ENCODE measurements at regions not wholly inside any gene's neighbourhood (a gene's known extent, or its start where the extent isn't known, plus 50 kb on each side); places are given as distances from the start of the nearest gene placed in this dataset.

DNA sequence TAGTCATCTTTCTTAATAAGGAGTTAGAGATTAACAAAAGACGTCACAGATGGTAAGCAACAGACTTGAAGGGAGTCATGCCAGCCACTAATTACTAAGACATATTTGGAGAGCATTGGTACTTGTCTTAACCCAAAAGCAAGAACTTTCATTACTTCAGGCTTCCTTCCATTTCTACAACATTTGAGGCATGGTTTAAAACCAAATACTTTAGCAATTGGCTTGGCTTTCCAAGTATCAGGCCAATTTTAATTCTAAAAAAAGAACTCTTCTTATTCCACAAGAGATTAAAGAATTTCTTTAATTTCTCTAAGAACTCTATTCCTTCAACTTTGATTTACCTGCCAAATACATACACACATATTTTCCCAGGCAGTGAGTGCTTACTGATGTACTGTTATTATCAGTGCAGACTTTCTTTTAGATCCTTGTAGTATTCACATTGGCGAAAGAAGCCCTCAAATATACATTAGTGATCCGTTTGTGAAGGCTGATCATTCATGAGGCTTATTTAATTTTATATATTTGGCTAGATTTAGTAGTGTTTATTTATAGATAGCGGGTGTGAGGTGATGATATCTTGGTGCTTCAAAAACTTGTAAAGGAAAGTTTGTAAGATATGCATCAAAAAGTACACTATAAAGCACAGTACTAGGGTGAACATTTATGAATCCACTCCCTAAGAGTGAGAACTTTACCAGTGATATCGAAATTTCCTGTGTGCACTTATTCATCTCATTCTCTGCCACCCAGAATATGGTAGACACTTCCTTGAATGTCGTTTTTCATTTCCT is 229.2 kb downstream of the MFSD1 start:
- ATAC-seq, result no peak
- no peak for DNase-seq
- intact Hi-C loops (cut with micrococcal nuclease), result no loop called here
- Histone ChIP-seq H3K27ac (ENCODE audit: low read length) (no peak overlapping the region), H3K4me1 (ENCODE audit: control insufficient read depth, insufficient read depth, low read length) (no peaks in the 10 kb centered on the region), H3K9me3 (ENCODE audit: control insufficient read depth, insufficient read depth, low read length) (peaks cover 4% of the 10 kb centered on the region), H3K36me3 (ENCODE audit: control insufficient read depth, insufficient read depth, low read length) (no peaks in the 10 kb centered on the region), H3K4me3 (ENCODE audit: low read length) (no peak overlapping the region), H3K27me3 (ENCODE audit: control insufficient read depth, insufficient read depth, low read length) (no peaks in the 10 kb centered on the region)
- no peak overlapping the region for H3K4me3 Mint-ChIP-seq
- TF ChIP-seq, protein P1, sequence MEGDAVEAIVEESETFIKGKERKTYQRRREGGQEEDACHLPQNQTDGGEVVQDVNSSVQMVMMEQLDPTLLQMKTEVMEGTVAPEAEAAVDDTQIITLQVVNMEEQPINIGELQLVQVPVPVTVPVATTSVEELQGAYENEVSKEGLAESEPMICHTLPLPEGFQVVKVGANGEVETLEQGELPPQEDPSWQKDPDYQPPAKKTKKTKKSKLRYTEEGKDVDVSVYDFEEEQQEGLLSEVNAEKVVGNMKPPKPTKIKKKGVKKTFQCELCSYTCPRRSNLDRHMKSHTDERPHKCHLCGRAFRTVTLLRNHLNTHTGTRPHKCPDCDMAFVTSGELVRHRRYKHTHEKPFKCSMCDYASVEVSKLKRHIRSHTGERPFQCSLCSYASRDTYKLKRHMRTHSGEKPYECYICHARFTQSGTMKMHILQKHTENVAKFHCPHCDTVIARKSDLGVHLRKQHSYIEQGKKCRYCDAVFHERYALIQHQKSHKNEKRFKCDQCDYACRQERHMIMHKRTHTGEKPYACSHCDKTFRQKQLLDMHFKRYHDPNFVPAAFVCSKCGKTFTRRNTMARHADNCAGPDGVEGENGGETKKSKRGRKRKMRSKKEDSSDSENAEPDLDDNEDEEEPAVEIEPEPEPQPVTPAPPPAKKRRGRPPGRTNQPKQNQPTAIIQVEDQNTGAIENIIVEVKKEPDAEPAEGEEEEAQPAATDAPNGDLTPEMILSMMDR (IDR thresholded peaks at IDR 0.05), result no peak
- WGBS (ENCODE audit: insufficient coverage), result 62% methylated on average over 1 of the region's 6 CpGs
- H3K27ac Mint-ChIP-seq, result no peak overlapping the region
- H3K9me3 Mint-ChIP-seq, result peaks cover 6 to 10% of the 10 kb centered on the region in 2 donors
- no peaks in the 10 kb centered on the region for H3K4me1 Mint-ChIP-seq
- no peaks in the 10 kb centered on the region for H3K36me3 Mint-ChIP-seq
- no peaks in the 10 kb centered on the region for H3K27me3 Mint-ChIP-seq (ENCODE audit: low read depth in 2 of 2)

DNA sequence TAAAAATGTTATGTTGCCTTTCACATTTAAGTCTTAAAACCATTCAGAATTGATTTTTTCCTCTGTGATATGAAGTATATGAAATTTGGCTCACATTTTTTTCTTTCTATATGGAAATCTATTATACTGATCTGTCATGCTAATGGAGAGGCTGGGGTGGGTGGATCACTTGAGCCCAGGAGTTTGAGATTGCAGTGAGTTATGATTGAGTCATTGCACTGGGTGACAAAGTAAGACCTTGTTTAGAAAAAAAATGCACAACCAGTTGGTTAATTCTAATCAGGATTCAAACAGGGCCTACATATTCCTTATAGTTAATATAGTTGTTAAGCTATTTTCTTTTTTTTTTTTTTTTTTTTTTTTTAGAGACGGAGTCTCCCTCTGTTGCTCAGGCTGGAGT is 230.5 kb downstream of the MFSD1 start:
- intact Hi-C loops (cut with micrococcal nuclease), result no loop called here
- no peak overlapping the region for H3K27ac ChIP-seq (ENCODE audit: low read length)
- WGBS (ENCODE audit: insufficient coverage), result no CpG with 5 or more reads among the region's 1 CpG
- no peak overlapping the region for H3K4me3 Mint-ChIP-seq
- no peaks in the 10 kb centered on the region for H3K9me3 ChIP-seq (ENCODE audit: control insufficient read depth, insufficient read depth, low read length)
- TF ChIP-seq, protein P1 (IDR thresholded peaks at IDR 0.05), result no peak
- no peaks in the 10 kb centered on the region for H3K36me3 ChIP-seq (ENCODE audit: control insufficient read depth, insufficient read depth, low read length)
- H3K27ac Mint-ChIP-seq, result no peak overlapping the region
- H3K27me3 ChIP-seq (ENCODE audit: control insufficient read depth, insufficient read depth, low read length), result no peaks in the 10 kb centered on the region
- H3K4me1 ChIP-seq (ENCODE audit: control insufficient read depth, insufficient read depth, low read length), result no peaks in the 10 kb centered on the region
- H3K9me3 Mint-ChIP-seq, result peaks cover 9 to 12% of the 10 kb centered on the region in 2 donors
- H3K27me3 Mint-ChIP-seq (ENCODE audit: low read depth in 2 of 2), result no peaks in the 10 kb centered on the region
- H3K4me3 ChIP-seq (ENCODE audit: low read length), result no peak overlapping the region
- H3K4me1 Mint-ChIP-seq, result no peaks in the 10 kb centered on the region
- ATAC-seq (no peak), DNase-seq (no peak)
- H3K36me3 Mint-ChIP-seq, result no peaks in the 10 kb centered on the region

DNA sequence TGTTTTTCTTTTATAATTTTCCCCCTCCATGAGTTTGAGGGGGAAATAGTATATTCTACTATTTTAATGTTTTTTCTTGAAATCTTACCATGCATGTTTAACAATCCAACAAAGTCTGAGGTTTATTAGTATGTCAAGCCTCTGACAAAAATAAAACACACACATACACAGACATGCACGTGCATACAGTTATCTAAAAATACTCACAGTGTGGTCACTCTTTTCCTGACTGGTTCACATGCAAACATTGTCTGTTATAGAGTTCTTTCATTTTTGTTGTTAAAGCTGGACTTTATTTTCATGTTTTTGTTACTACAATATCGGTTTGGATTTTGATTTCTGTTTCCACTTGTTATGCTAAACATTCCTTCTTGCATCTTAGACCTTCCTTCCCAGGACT is 236.6 kb downstream of the MFSD1 start:
- 19% methylated on average over 2 of the region's 2 CpGs for WGBS (ENCODE audit: insufficient coverage)
- ATAC-seq (no peak), DNase-seq (no peak)
- Mint-ChIP-seq H3K4me1 (no peaks in the 10 kb centered on the region), H3K27me3 (ENCODE audit: low read depth in 2 of 2) (no peaks in the 10 kb centered on the region), H3K36me3 (no peaks in the 10 kb centered on the region), H3K4me3 (no peak overlapping the region), H3K27ac (no peak overlapping the region), H3K9me3 (peaks cover 9 to 14% of the 10 kb centered on the region in 2 donors)
- no peaks in the 10 kb centered on the region for H3K27me3 ChIP-seq (ENCODE audit: control insufficient read depth, insufficient read depth, low read length)
- intact Hi-C loops (cut with micrococcal nuclease), result no loop called here
- H3K4me1 ChIP-seq (ENCODE audit: control insufficient read depth, insufficient read depth, low read length), result no peaks in the 10 kb centered on the region
- TF ChIP-seq, protein P1 (IDR thresholded peaks at IDR 0.05), result no peak
- no peaks in the 10 kb centered on the region for H3K9me3 ChIP-seq (ENCODE audit: control insufficient read depth, insufficient read depth, low read length)
- no peak overlapping the region for H3K4me3 ChIP-seq (ENCODE audit: low read length)
- no peaks in the 10 kb centered on the region for H3K36me3 ChIP-seq (ENCODE audit: control insufficient read depth, insufficient read depth, low read length)
- H3K27ac ChIP-seq (ENCODE audit: low read length), result no peak overlapping the region

DNA sequence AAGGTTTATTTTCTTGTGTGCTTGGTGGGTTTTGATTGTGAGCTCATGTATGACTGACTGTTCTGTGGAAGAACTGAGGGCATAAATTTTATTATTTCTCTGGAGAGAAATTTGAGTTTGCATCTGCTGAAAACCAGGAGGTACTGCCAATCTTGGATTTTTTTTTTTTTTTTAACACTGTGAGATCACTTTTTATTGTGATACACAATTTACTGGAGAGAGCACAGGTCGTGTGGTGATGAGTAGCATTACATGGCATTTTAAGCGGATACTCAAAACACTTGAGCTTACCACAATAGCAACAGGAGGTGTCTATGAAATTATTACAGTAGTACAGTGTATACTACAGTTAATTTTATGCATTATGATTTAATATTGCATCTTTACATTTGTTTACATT is 237.4 kb downstream of the MFSD1 start:
- Histone ChIP-seq H3K4me1 (ENCODE audit: control insufficient read depth, insufficient read depth, low read length) (no peaks in the 10 kb centered on the region), H3K9me3 (ENCODE audit: control insufficient read depth, insufficient read depth, low read length) (no peaks in the 10 kb centered on the region), H3K27ac (ENCODE audit: low read length) (no peak overlapping the region), H3K27me3 (ENCODE audit: control insufficient read depth, insufficient read depth, low read length) (no peaks in the 10 kb centered on the region), H3K36me3 (ENCODE audit: control insufficient read depth, insufficient read depth, low read length) (no peaks in the 10 kb centered on the region), H3K4me3 (ENCODE audit: low read length) (no peak overlapping the region)
- ATAC-seq (no peak), DNase-seq (no peak)
- Mint-ChIP-seq H3K27ac (no peak overlapping the region), H3K9me3 (peaks cover 9 to 10% of the 10 kb centered on the region in 2 donors), H3K4me3 (no peak overlapping the region), H3K36me3 (no peaks in the 10 kb centered on the region), H3K4me1 (no peaks in the 10 kb centered on the region), H3K27me3 (ENCODE audit: low read depth in 2 of 2) (no peaks in the 10 kb centered on the region)
- 67% methylated on average over 1 of the region's 2 CpGs for WGBS (ENCODE audit: insufficient coverage)
- TF ChIP-seq, protein P1 (IDR thresholded peaks at IDR 0.05), result no peak
- intact Hi-C loops (cut with micrococcal nuclease), result no loop called here

All from natural killer cell (primary cell).